BLaER1 (cell line): ENCODE measurements at regions not wholly inside any gene's neighbourhood (a gene's known extent, or its start where the extent isn't known, plus 50 kb on each side); places are given as distances from the start of the nearest gene placed in this dataset.

ENCODE experiments used
- H3K27ac ChIP-seq: shearing (Covaris generic); formaldehyde crosslinking; 2 replicates; pipeline ENCODE4 v1.8.1; 2022
- H3K27me3 ChIP-seq: shearing (Covaris generic); formaldehyde crosslinking; 2 replicates; pipeline ENCODE4 v1.8.1; 2022
- H3K36me3 ChIP-seq: shearing (Covaris generic); formaldehyde crosslinking; 2 replicates; pipeline ENCODE4 v1.8.1; 2022
- H3K4me1 ChIP-seq: shearing (Covaris generic); formaldehyde crosslinking; 2 replicates; pipeline ENCODE4 v1.8.1; 2022
- H3K4me2 ChIP-seq: shearing (Covaris generic); formaldehyde crosslinking; 2 replicates; pipeline ENCODE4 v1.8.1; 2022
- H3K4me3 ChIP-seq: shearing (Covaris generic); formaldehyde crosslinking; 2 replicates; pipeline ENCODE4 v1.8.1; 2022
- H3K9ac ChIP-seq: shearing (Covaris generic); formaldehyde crosslinking; 2 replicates; pipeline ENCODE4 v1.8.1; 2022
- H3K9me3 ChIP-seq: shearing (Covaris generic); formaldehyde crosslinking; 2 replicates; pipeline ENCODE4 v1.8.1; 2022
- H4K20me1 ChIP-seq: shearing (Covaris generic); formaldehyde crosslinking; 2 replicates; pipeline ENCODE4 v1.8.1; 2022
- Cebpa-rat ChIP-seq: shearing (Covaris generic); IDR thresholded peaks from 2 replicates; pipeline ENCODE4 v1.8.1; 2022

DNA sequence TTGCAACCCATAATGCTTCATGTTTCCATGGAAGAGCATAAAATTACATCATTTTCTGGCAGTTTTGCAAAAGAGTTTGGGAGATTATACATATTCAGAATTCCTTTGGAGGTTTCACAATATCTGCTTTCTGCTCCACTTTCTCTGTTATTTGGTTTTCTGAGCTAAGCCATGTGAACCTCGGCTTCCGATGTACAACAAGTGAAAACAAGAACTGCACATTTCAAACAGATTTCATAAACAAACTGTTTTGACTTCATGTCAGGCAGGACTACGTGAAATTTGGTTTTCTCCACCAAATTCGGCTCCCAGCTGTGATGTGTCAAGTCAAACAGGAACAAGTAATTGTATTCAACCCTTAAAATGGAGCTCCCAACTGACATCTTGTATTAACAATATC lies 609.8 kb downstream of the IRX1 start:
- Histone ChIP-seq H4K20me1 (no peaks in the 10 kb centered on the region), H3K27me3 (no peaks in the 10 kb centered on the region), H3K4me1 (peaks cover 14% of the 10 kb centered on the region), H3K4me2 (no peak overlapping the region; the same call in 1 of the 2 replicates), H3K36me3 (no peaks in the 10 kb centered on the region), H3K9ac (no peak overlapping the region), H3K9me3 (peaks cover 8% of the 10 kb centered on the region), H3K4me3 (no peak overlapping the region), H3K27ac (no peak overlapping the region)
- no peak for TF ChIP-seq Cebpa-rat

DNA sequence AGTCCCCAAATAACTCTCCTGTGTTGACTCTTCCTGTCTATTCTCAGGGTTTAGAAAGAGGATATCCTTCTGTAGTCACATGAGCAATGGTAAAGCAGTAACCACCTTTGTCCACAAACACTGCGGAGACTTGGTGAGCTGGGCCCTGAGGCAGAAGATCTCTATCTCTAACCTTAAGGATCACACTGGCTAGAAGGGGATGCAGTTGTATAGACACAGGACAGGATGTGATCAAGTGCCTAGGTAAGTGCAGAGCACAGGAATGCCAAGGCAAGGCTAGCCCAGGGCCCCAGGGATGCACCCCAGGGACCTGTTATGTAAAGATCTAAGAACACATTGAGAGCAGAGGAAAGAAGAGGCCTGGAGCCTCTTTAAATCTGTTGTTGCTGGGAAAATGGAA lies 610.5 kb downstream of the IRX1 start:
- Histone ChIP-seq H3K9me3 (peaks cover 8% of the 10 kb centered on the region), H3K4me1 (peaks cover 9% of the 10 kb centered on the region), H3K4me3 (no peak overlapping the region), H3K9ac (no peak overlapping the region), H3K27ac (no peak overlapping the region), H3K36me3 (no peaks in the 10 kb centered on the region), H3K27me3 (no peaks in the 10 kb centered on the region), H4K20me1 (no peaks in the 10 kb centered on the region), H3K4me2 (peak overlapping the region; percentile 20; the same call in 1 of the 2 replicates)
- TF ChIP-seq Cebpa-rat: no peak

DNA sequence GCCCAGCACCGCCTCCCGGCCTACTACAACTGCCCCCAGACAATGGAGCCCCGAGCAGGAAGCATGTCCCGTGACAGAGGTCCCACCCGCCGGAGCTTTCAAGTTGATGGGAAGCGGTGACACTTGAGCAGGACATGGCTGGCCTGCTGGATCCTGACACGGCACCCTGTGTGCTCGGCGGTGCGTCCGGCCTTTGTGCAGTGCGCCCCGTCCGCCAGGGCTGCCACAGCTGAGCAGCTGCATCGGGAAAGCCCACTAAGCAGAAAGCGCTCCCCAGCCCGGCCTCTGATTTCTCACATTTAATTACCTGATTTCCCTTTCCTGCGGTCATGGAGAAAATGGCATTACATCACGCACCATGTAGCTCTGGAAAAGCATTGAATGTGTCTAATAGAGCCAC lies 611.9 kb downstream of the IRX1 start:
- H3K27ac ChIP-seq: no peak overlapping the region
- no peaks in the 10 kb centered on the region for H4K20me1 ChIP-seq
- peaks cover 9% of the 10 kb centered on the region for H3K4me1 ChIP-seq
- H3K4me2 ChIP-seq: no peak overlapping the region
- H3K4me3 ChIP-seq: no peak overlapping the region
- no peak overlapping the region for H3K9ac ChIP-seq
- peaks cover 8% of the 10 kb centered on the region for H3K9me3 ChIP-seq
- no peaks in the 10 kb centered on the region for H3K27me3 ChIP-seq
- no peaks in the 10 kb centered on the region for H3K36me3 ChIP-seq
- TF ChIP-seq Cebpa-rat: no peak

DNA sequence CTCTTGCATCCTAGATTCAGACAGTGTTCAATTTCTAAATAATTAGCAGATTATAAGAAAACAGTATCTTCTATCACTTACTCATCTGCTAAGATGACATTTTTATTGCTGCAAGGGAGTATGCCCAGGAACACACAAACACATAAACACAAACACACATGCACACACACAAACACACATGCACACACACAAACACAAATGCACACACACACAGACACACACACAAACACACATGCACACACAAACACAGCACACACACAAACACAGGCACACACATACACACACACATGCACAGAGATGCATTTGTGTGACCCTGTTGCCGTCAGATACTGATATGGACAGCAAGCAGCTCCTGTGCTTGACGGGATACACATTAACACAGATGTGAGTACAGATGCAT lies 612.9 kb downstream of the IRX1 start:
- Histone ChIP-seq H3K36me3 (no peaks in the 10 kb centered on the region), H4K20me1 (no peaks in the 10 kb centered on the region), H3K4me2 (no peak overlapping the region), H3K9ac (no peak overlapping the region), H3K4me1 (peaks cover 9% of the 10 kb centered on the region), H3K4me3 (no peak overlapping the region), H3K9me3 (peaks cover 8% of the 10 kb centered on the region), H3K27me3 (no peaks in the 10 kb centered on the region), H3K27ac (no peak overlapping the region)
- no peak for TF ChIP-seq Cebpa-rat

DNA sequence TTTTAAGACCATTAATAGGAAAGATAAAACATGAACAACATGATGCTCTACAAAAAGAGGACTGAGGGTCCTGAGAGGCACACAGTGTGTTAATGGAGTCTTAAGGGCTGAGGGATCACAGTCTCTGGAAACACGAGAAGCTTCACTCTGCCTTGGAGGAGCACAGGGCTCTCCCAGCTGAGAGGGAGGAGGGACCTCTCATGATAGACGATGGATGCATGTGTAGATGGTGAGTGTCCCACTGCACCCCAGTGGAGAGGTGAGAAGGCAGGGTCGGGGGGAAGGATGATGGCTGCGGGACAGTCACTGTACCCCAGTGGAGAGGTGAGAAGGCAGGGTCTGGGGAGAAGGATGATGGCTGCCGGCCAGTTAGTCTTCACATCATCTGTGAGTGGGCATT lies 613.4 kb downstream of the IRX1 start:
- Histone ChIP-seq H4K20me1 (no peaks in the 10 kb centered on the region), H3K36me3 (no peaks in the 10 kb centered on the region), H3K9ac (no peak overlapping the region), H3K27me3 (no peaks in the 10 kb centered on the region), H3K4me3 (no peak overlapping the region), H3K4me1 (peaks cover 9% of the 10 kb centered on the region), H3K9me3 (peaks cover 8% of the 10 kb centered on the region), H3K27ac (no peak overlapping the region), H3K4me2 (no peak overlapping the region)
- TF ChIP-seq Cebpa-rat: no peak

DNA sequence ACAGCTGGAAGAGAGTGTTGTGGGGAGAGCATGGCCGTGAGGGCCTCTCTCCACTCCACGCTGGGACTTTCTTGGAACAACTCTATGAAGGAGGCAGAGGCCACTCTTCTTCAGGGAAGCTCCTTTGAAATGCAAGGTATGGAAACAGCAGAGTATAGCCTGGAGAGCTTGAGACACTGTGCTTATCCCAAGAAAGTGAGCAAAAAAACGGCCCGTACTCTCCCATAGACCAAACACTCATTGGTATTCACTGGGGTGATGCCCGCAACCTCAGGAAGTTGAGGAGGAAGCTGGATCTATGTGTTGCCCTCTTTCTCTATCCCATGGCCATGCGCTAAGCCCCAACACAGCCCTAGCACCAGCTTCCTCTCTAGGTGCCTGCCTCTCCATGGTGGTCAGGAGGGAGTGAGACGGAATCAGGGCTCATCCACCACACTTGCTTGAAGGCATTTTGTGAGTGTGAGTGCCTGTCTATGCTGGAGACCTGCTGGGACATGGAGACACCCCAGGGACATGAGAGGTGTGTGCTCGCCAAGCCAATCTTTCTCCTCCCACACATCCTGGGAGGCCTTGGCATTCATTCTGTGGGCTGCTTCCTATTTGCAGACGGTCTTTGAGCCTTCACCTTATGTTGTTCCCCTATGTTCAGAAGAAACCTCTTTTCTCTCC lies 616.6 kb downstream of the IRX1 start:
- no peaks in the 10 kb centered on the region for H3K36me3 ChIP-seq
- no peak overlapping the region for H3K4me3 ChIP-seq
- peaks cover 8% of the 10 kb centered on the region for H3K9me3 ChIP-seq
- no peak overlapping the region for H3K4me2 ChIP-seq
- H3K27me3 ChIP-seq: no peaks in the 10 kb centered on the region
- TF ChIP-seq Cebpa-rat: no peak
- no peak overlapping the region for H3K9ac ChIP-seq
- H3K4me1 ChIP-seq: no peaks in the 10 kb centered on the region
- H4K20me1 ChIP-seq: no peaks in the 10 kb centered on the region
- no peak overlapping the region for H3K27ac ChIP-seq

DNA sequence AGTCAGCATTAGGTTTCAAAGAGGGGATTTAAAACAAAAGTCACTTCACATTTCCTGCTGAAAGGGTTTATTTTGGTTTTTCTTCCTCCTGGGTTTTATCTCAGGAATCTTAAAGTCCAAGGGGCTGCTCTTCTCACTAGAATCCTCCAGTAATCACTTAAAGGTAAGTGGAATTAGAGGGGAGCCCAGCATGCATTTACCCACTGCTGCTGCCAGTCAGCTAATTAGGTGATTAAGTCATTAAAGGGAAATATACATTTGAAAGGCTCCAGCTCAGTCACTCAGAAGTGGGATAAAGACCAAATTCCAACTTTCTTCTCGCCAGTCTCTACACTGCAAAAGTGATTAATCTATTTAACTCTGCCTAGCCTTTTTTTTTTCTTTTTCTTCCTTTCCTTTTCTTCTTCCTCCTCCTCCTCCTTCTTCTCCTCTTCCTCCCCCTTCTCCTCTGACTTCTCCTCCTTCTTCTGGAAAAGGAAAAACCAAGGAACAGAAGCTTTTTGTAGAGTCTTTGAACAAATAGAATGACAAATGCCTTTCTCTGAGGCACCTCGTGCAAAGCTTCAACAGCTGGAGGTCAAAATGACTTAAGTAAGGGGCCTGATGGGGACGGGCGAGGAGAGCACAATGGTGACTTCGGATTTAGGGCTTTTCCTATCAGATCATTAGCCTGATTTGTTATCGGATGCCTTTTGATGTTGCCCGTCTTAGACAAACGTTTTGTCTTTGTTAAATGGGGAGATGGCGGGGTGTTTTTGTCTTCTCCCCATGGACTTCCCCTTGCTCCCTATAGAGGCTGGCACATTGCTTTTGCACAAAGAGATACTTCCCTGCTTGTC lies 617.6 kb downstream of the IRX1 start:
- H3K27ac ChIP-seq: no peak overlapping the region

DNA sequence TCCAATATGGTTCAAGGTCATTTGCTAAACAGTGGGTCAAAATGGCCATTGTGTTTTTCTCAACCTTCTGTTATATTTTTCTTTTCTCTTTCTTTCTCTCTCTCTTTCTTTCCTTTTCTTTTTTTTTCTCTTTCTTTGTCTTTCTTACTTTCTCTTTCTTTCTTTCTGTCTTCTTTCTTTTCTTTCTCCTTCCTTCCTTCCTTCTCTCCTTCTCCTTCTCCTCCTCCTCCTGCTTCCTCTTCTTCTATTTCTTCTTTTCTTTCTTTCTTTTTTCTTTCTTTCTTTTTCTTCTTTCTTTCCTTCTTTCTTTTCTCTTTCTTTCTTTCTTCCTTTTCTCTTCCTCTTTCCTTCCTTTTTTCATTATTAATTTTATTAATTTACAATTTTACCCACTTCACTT lies 619.5 kb downstream of the IRX1 start:
- Histone ChIP-seq H3K27ac (no peak overlapping the region), H4K20me1 (no peaks in the 10 kb centered on the region), H3K4me3 (no peak overlapping the region), H3K9ac (no peak overlapping the region), H3K4me1 (no peaks in the 10 kb centered on the region), H3K4me2 (no peak overlapping the region), H3K9me3 (0 out of 2 replicates have a peak, but pooled peaks cover 4% of the 10 kb centered on the region), H3K36me3 (no peaks in the 10 kb centered on the region), H3K27me3 (no peaks in the 10 kb centered on the region)
- no peak for TF ChIP-seq Cebpa-rat

More for the DNA sequence above, 617.6 kb downstream of the IRX1 start:
- TF ChIP-seq Cebpa-rat: no peak
- H3K4me1 ChIP-seq: no peaks in the 10 kb centered on the region
- H3K4me2 ChIP-seq: no peak overlapping the region
- no peaks in the 10 kb centered on the region for H4K20me1 ChIP-seq
- no peaks in the 10 kb centered on the region for H3K9me3 ChIP-seq
- no peaks in the 10 kb centered on the region for H3K36me3 ChIP-seq
- no peaks in the 10 kb centered on the region for H3K27me3 ChIP-seq
- no peak overlapping the region for H3K9ac ChIP-seq
- H3K4me3 ChIP-seq: no peak overlapping the region

DNA sequence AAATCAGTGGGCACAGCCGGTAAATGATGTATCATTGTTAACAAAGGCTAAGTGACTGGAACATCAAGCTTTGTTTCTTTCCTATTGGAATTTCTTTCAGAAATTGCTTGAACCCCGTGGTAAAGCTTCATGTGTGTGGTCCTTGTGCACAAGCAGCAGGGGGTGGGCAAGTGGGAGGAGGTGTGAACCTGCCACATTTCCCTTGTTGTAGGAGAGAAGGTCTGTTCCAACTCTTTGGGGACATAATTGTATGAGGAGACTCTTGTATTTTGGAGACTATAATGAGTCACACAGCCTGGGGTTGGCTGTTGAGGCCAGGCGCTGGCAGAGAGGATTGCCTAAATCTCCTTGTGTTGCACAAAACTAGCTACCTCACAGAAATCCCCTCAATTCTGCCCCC lies 620.5 kb downstream of the IRX1 start:
- H3K27ac ChIP-seq: no peak overlapping the region
- H3K4me3 ChIP-seq: no peak overlapping the region
- H3K27me3 ChIP-seq: no peaks in the 10 kb centered on the region
- no peaks in the 10 kb centered on the region for H3K4me1 ChIP-seq
- H4K20me1 ChIP-seq: no peaks in the 10 kb centered on the region
- H3K36me3 ChIP-seq: no peaks in the 10 kb centered on the region
- no peak overlapping the region for H3K9ac ChIP-seq
- H3K4me2 ChIP-seq: no peak overlapping the region
- H3K9me3 ChIP-seq: 0 out of 2 replicates have a peak, but pooled peaks cover 4% of the 10 kb centered on the region
- TF ChIP-seq Cebpa-rat: no peak

DNA sequence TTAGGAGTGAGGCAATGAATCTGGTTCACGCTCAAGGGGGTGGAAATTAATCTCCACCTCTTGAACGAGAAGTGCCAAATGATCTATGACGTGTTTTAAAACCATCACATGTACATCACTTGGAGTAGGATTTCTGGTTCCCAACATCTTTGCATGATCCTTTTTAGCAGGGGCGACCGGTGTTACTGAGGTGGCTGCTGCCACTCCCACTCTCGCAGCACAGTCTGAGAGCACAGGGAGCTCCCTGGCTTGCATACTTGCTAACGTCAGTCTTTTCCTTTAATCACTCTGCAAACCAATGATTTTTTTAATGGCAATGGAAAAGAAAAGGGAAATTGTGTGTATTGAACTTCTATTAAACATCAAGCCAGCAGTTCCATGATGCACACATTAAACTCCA lies 624.4 kb downstream of the IRX1 start:
- TF ChIP-seq Cebpa-rat: no peak
- H4K20me1 ChIP-seq: no peaks in the 10 kb centered on the region
- H3K27ac ChIP-seq: no peak overlapping the region

More for the DNA sequence above, 624.4 kb downstream of the IRX1 start:
- Histone ChIP-seq H3K9me3 (peaks cover 12% of the 10 kb centered on the region; the same call in 1 of the 2 replicates), H3K27me3 (no peaks in the 10 kb centered on the region), H3K9ac (no peak overlapping the region), H3K36me3 (no peaks in the 10 kb centered on the region), H3K4me1 (peaks cover 9% of the 10 kb centered on the region), H3K4me2 (no peak overlapping the region), H3K4me3 (no peak overlapping the region)
